Sigmoid colon (tissue), 4 donors: ENCODE measurements at regions not wholly inside any gene's neighbourhood (a gene's known extent, or its start where the extent isn't known, plus 50 kb on each side); places are given as distances from the start of the nearest gene placed in this dataset.

ENCODE experiments used
- CTCF ChIP-seq, 4 experiments: fragments of 450-650 bp in 3 of 4; fragments of 200-600 bp in 1 of 4; IDR thresholded peaks; one replicate each; pipeline ENCODE4 v1.5.1; 2016 to 2019; ENCODE audit warnings: antibody characterized with exemption in 4 of 4, mild to moderate bottlenecking in 3 of 4, moderate library complexity in 2 of 4
- POLR2A ChIP-seq, 2 donors: fragments of 450-650 bp; IDR thresholded peaks; one replicate each; pipeline ENCODE4 v1.6.1; 2016; ENCODE audit warnings: antibody characterized with exemption in 2 of 2, mild to moderate bottlenecking in 2 of 2, moderate library complexity in 2 of 2
- POLR2AphosphoS5 ChIP-seq, 4 donors: sonication (generic); formaldehyde crosslinking; IDR thresholded peaks; one replicate each; pipeline ENCODE4 v1.6.1; 2017; ENCODE audit warnings: antibody characterized with exemption in 4 of 4

DNA sequence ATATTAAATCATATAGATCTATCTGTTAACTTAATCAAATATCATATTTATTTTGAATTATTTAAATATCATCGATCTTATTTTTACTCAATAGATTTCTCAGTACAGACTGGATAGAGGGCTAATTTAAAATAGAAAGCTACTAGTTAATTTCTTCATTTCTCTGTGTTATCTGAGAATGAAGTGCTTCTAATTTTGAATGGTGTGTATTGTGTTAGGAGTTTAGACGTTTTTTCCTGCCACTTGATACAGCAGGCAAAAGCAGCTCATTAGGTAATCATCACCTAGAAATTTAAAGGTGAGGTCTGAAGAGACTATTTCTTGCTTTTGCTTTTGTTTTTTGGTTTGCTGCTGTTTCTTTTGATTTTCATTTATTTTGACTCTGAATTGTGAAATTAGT is 948.8 kb upstream of the TENM3 start:
- no peak for TF ChIP-seq POLR2AphosphoS5 (IDR thresholded peaks at IDR 0.05)
- no peak for TF ChIP-seq CTCF (IDR thresholded peaks at IDR 0.05)
- no peak for TF ChIP-seq POLR2A (IDR thresholded peaks at IDR 0.05)
